Coronary artery (tissue), 2 donors: ENCODE measurements at regions not wholly inside any gene's neighbourhood (a gene's known extent, or its start where the extent isn't known, plus 50 kb on each side); places are given as distances from the start of the nearest gene placed in this dataset.

ENCODE experiments used
- DNase-seq: peaks from one replicate; pipeline ENCODE4 v3.0.0-alpha.2; 2017; ENCODE audit warnings: low spot score
- H3K27ac ChIP-seq, 2 donors: fragments of 200-600 bp; sonication (generic); one replicate each; pipeline ENCODE4 v1.5.1; 2016 to 2019
- H3K4me3 ChIP-seq: fragments of 200-600 bp; sonication (generic); 2 replicates; pipeline ENCODE4 v1.5.1; 2016; ENCODE audit warnings: mild to moderate bottlenecking, moderate library complexity
- CTCF ChIP-seq: fragments of 200-600 bp; sonication (generic); IDR thresholded peaks from one replicate; pipeline ENCODE4 v1.5.1; 2019; ENCODE audit warnings: antibody characterized with exemption

- no peak overlapping the region for H3K27ac ChIP-seq
- no peak for DNase-seq
- no peak overlapping the region for H3K4me3 ChIP-seq
- no peak for TF ChIP-seq CTCF
Observed at GRCh38 chr3:193905541-193906396, 230.2 kb upstream of the HES1 start.

DNA sequence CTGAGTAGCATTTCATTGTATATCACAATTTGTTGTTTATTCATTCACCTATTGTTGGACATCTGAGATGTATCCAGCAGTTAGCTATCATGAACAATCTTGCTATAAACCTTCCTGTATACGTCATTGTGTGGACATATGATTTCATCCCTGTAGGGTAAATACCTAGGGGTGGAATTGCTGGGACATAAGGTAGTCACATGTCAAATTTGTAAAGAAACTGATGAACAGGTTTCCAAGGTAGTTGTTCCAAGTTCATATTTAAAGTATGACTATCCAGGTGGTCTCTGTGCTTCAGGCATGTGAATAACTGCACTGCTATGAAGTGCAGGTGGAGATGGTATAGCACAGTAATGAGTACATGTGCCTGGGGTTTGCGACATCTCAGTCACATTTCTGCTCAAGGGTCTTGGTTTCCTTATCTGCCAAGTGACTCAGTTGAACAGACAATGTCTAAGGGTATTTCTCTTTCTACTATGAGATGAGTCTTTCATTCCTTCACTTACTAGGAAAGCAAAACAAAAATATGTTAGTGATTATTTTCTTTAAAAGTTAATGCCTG lies 229.0 kb upstream of the HES1 start:
- no peak for TF ChIP-seq CTCF
- DNase-seq, result no peak
- Histone ChIP-seq H3K4me3 (no peak overlapping the region), H3K27ac (no peak overlapping the region)

DNA sequence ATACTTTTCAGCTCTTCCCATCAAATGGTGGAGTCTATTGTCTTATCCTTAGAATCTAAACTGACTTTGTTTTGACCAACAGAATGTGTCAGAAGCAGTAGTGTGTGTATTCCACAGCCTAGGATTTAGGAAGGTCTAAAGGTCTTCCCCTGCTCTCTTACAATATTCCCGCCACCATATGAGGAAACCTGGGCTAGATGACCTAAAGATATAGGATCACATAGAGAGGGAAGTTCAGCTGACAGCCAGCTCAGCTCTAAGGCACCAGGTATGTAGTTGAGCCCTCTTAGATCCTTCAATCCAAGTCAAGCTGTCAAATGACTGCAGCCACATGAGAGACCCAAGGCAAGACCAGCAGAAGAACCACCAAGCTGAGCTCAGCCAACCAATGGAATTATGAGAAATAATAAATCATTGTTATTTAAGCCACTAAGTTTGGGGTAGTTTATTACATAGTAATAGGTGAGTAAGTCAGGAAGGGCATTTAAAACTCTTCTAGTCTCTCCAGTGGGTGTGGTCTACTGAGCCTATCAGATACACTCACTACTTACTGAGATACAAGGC lies 227.7 kb upstream of the HES1 start:
- TF ChIP-seq CTCF, result no peak
- H3K4me3 ChIP-seq, result no peak overlapping the region
- no peak for DNase-seq
- H3K27ac ChIP-seq, result no peak overlapping the region

- H3K27ac ChIP-seq, result no peak overlapping the region
- no peak overlapping the region for H3K4me3 ChIP-seq
- DNase-seq, result no peak
- no peak for TF ChIP-seq CTCF
Observed at GRCh38 chr3:193909387-193909786, 226.6 kb upstream of the HES1 start.

- no peak for TF ChIP-seq CTCF
- no peak overlapping the region for H3K27ac ChIP-seq
- no peak for DNase-seq
- H3K4me3 ChIP-seq, result no peak overlapping the region
Observed at GRCh38 chr3:193910310-193910709, 225.6 kb upstream of the HES1 start.

DNA sequence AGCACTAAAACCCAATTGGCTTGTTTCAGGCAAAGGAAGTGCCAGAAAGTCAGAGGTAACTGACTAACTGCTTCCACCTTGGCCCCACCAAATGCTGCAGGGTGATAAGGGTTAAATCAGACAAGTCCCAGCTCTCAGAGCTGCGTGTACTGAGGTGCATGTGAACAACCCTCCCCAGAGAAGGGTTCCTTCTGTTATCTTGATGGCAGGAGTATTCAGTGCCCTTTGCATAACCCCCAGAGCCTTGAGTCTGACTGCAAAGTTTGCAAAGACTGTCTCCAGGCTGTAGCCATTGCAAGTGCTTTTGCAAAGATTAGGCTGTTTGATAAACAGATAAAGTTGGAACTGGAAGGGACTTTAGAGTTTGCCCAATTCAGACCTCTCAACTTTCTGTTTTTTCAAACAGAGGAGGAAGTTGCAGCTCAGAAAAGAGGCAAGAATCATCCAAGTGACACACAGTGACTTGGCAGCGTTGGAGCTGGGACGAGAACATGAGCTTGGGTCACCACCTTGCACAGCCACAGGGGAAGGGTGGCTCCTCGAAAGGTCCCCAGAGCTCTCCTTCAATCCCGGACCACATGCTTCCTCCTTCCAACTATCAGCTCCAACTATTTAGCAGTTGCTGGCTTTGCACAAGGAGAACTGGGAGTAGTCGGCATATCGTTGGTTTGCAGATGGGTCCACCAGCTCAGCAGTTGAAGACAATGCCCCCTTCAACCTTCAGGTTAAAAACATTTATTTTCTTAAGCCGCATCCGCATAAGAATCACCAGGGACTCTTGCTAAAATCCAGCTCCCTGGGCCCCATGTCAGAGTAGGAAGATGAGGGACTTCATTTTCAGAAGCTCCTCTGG lies 224.8 kb upstream of the HES1 start:
- no peak for DNase-seq

More for the DNA sequence above, 224.8 kb upstream of the HES1 start:
- TF ChIP-seq CTCF, result no peak
- no peak overlapping the region for H3K27ac ChIP-seq
- H3K4me3 ChIP-seq, result no peak overlapping the region
